ENCODE measurements at regions not wholly inside any gene's neighbourhood (a gene's known extent, or its start where the extent isn't known, plus 50 kb on each side); places are given as distances from the start of the nearest gene placed in this dataset.

GRCh38 chr12:131449027-131449426 is 261.9 kb upstream of the SFSWAP start:
- 93% methylated on average over 6 of the region's 6 CpGs; no CpG with 5 or more reads in 1 of the 2 experiments for WGBS, 2 experiments (ENCODE audit: extremely low coverage in 1 of 2, insufficient coverage in 1 of 2, insufficient read length in 1 of 2, insufficient replicate concordance in 2 of 2, low coverage in 1 of 2, low lambda C conversion rate in 2 of 2, missing lambda C conversion rate in 1 of 2)
- no peak overlapping the region for H2AFZ ChIP-seq (ENCODE audit: low read length)
- H3K4me1 ChIP-seq (replicated peaks in 1 of 4; ENCODE audit: control insufficient read depth in 3 of 4, insufficient read depth in 4 of 4, low read length in 3 of 4): 0 out of 7 replicates have a peak, but pooled peaks cover 0 to 2% (median 0%) of the 10 kb centered on the region in 4 experiments
- H3K56ac ChIP-seq (replicated peaks; ENCODE audit: insufficient read length, low read depth, low read length): no peak overlapping the region
- no peaks in the 10 kb centered on the region for H3K23me2 ChIP-seq (ENCODE audit: low read depth, low read length)
- H3K18ac ChIP-seq (ENCODE audit: extremely low read depth, low read length): no peak overlapping the region
- no peak overlapping the region for H4K8ac ChIP-seq (ENCODE audit: extremely low read depth, insufficient read depth, low read length)
- no peak overlapping the region for H3K4ac ChIP-seq (replicated peaks; ENCODE audit: insufficient read length, low read depth, low read length)
- H3K79me2 ChIP-seq (ENCODE audit: control insufficient read depth in 1 of 2, insufficient read depth in 2 of 2, low read length in 2 of 2): no peaks in the 10 kb centered on the region
- FAIRE-seq (no peak), DNase-seq (ENCODE audit: low read depth in 1 of 2, low spot score in 2 of 2) (no peak)
- H3K27me3 ChIP-seq (replicated peaks in 1 of 4; ENCODE audit: control insufficient read depth in 3 of 4, extremely low read depth in 1 of 4, insufficient read depth in 3 of 4, low read length in 3 of 4): no peaks in the 10 kb centered on the region
- H4K5ac ChIP-seq (ENCODE audit: insufficient read length, low read depth, low read length): no peak overlapping the region
- H3K4me2 ChIP-seq (ENCODE audit: insufficient read depth in 1 of 2, low read depth in 2 of 2, low read length in 2 of 2): no peak overlapping the region
- no peak overlapping the region for H2BK120ac ChIP-seq (replicated peaks; ENCODE audit: low read depth, low read length)
- peaks cover 0 to 4% of the 10 kb centered on the region in 2 experiments; a peak in 1 of 4 replicates for H3K9me3 ChIP-seq (ENCODE audit: insufficient read depth in 2 of 2, low read depth in 1 of 2, low read length in 1 of 2)
- no peak overlapping the region for H2BK20ac ChIP-seq (ENCODE audit: low read length)
- H3K79me1 ChIP-seq (ENCODE audit: low read depth, low read length): no peaks in the 10 kb centered on the region
- no peak overlapping the region for H3K9ac ChIP-seq (replicated peaks in 1 of 4; ENCODE audit: extremely low read depth in 1 of 4, low read depth in 3 of 4, low read length in 3 of 4)
- H3K27ac ChIP-seq (ENCODE audit: low read depth, low read length): no peak overlapping the region
- H3K36me3 ChIP-seq (ENCODE audit: control insufficient read depth in 2 of 4, insufficient read depth in 4 of 4, low read length in 3 of 4): no peaks in the 10 kb centered on the region
- no peak overlapping the region for H3K4me3 ChIP-seq (ENCODE audit: extremely low read depth in 1 of 4, insufficient read depth in 2 of 4, low read depth in 3 of 4, low read length in 4 of 4)
- ChIA-PET CTCF (ENCODE audit: partially characterized antibody) (interaction anchor here (1.1 kb wide), 1 partner anchor 12 kb away, joined by 3 read pairs; no protein-coding TSS in a partner anchor), POLR2A (ENCODE audit: partially characterized antibody) (no interaction called here)
- no peak overlapping the region for H3K14ac ChIP-seq (ENCODE audit: insufficient read length)
- no peak overlapping the region for H2BK15ac ChIP-seq (ENCODE audit: low read length)
- H2BK5ac ChIP-seq (ENCODE audit: low read depth, low read length): no peak overlapping the region
- H2BK12ac ChIP-seq (ENCODE audit: low read depth, low read length): no peak overlapping the region
- no peak overlapping the region for H4K91ac ChIP-seq (replicated peaks; ENCODE audit: insufficient read length, low read length)
- H4K20me1 ChIP-seq (replicated peaks in 1 of 2; ENCODE audit: control insufficient read depth in 1 of 2, insufficient read depth in 2 of 2, low read length in 2 of 2): no peaks in the 10 kb centered on the region
- H2AK5ac ChIP-seq (ENCODE audit: low read depth, low read length): no peak overlapping the region
- H3K23ac ChIP-seq (ENCODE audit: insufficient read length): no peak overlapping the region
- no peak for TF ChIP-seq CHD7 (IDR thresholded peaks at IDR 0.05; ENCODE audit: insufficient replicate concordance, low read length)

All from H1 (cell line).